ENCODE measurements at regions not wholly inside any gene's neighbourhood (a gene's known extent, or its start where the extent isn't known, plus 50 kb on each side); places are given as distances from the start of the nearest gene placed in this dataset.

- no peaks in the 10 kb centered on the region for H3K9me3 ChIP-seq (ENCODE audit: control insufficient read depth in 1 of 2, low read length in 2 of 2)
These were observed 352.5 kb upstream of the NBEA start for GRCh38 chr13:34589581-34589980.

GRCh38 chr13:34591129-34591528, 350.9 kb upstream of the NBEA start:
- Histone ChIP-seq H3K9me3 (ENCODE audit: control insufficient read depth in 1 of 2, low read length in 2 of 2) (no peaks in the 10 kb centered on the region), H3K4me3 (ENCODE audit: low read depth in 1 of 2, low read length in 2 of 2) (no peak overlapping the region), H3K27me3 (ENCODE audit: control insufficient read depth in 1 of 2, insufficient read depth in 2 of 2, low read length in 2 of 2) (no peaks in the 10 kb centered on the region), H3K9ac (ENCODE audit: low read depth in 1 of 2, low read length in 2 of 2) (no peak overlapping the region), H3K27ac (ENCODE audit: low read depth, low read length) (no peak overlapping the region), H3K4me1 (ENCODE audit: control insufficient read depth in 1 of 2, insufficient read depth in 2 of 2, low read length in 2 of 2) (no peaks in the 10 kb centered on the region), H3K36me3 (ENCODE audit: control insufficient read depth in 1 of 2, insufficient read depth in 2 of 2, low read length in 2 of 2) (no peaks in the 10 kb centered on the region)

More at GRCh38 chr13:34589581-34589980, 352.5 kb upstream of the NBEA start:
- Histone ChIP-seq H3K36me3 (ENCODE audit: control insufficient read depth in 1 of 2, insufficient read depth in 2 of 2, low read length in 2 of 2) (no peaks in the 10 kb centered on the region), H3K9ac (ENCODE audit: low read depth in 1 of 2, low read length in 2 of 2) (no peak overlapping the region), H3K27ac (ENCODE audit: low read depth, low read length) (no peak overlapping the region), H3K27me3 (ENCODE audit: control insufficient read depth in 1 of 2, insufficient read depth in 2 of 2, low read length in 2 of 2) (no peaks in the 10 kb centered on the region), H3K4me3 (ENCODE audit: low read depth in 1 of 2, low read length in 2 of 2) (no peak overlapping the region), H3K4me1 (ENCODE audit: control insufficient read depth in 1 of 2, insufficient read depth in 2 of 2, low read length in 2 of 2) (no peaks in the 10 kb centered on the region)

GRCh38 chr13:34591900-34592529, 350.1 kb upstream of the NBEA start:
- no peak overlapping the region for H3K9ac ChIP-seq (ENCODE audit: low read depth in 1 of 2, low read length in 2 of 2)
- no peak overlapping the region for H3K4me3 ChIP-seq (ENCODE audit: low read depth in 1 of 2, low read length in 2 of 2)
- no peaks in the 10 kb centered on the region for H3K27me3 ChIP-seq (ENCODE audit: control insufficient read depth in 1 of 2, insufficient read depth in 2 of 2, low read length in 2 of 2)
- H3K9me3 ChIP-seq (ENCODE audit: control insufficient read depth in 1 of 2, low read length in 2 of 2) = no peaks in the 10 kb centered on the region
- H3K4me1 ChIP-seq (ENCODE audit: control insufficient read depth in 1 of 2, insufficient read depth in 2 of 2, low read length in 2 of 2) = no peaks in the 10 kb centered on the region
- H3K36me3 ChIP-seq (ENCODE audit: control insufficient read depth in 1 of 2, insufficient read depth in 2 of 2, low read length in 2 of 2) = no peaks in the 10 kb centered on the region
- H3K27ac ChIP-seq (ENCODE audit: low read depth, low read length) = no peak overlapping the region

- no peaks in the 10 kb centered on the region for H3K9me3 ChIP-seq (ENCODE audit: control insufficient read depth in 1 of 2, low read length in 2 of 2)
- H3K27me3 ChIP-seq (ENCODE audit: control insufficient read depth in 1 of 2, insufficient read depth in 2 of 2, low read length in 2 of 2) = no peaks in the 10 kb centered on the region
- no peaks in the 10 kb centered on the region for H3K36me3 ChIP-seq (ENCODE audit: control insufficient read depth in 1 of 2, insufficient read depth in 2 of 2, low read length in 2 of 2)
- no peak overlapping the region for H3K27ac ChIP-seq (ENCODE audit: low read depth, low read length)
- H3K4me1 ChIP-seq (ENCODE audit: control insufficient read depth in 1 of 2, insufficient read depth in 2 of 2, low read length in 2 of 2) = no peaks in the 10 kb centered on the region
- no peak overlapping the region for H3K4me3 ChIP-seq (ENCODE audit: low read depth in 1 of 2, low read length in 2 of 2)
- no peak overlapping the region for H3K9ac ChIP-seq (ENCODE audit: low read depth in 1 of 2, low read length in 2 of 2)
These were observed 348.4 kb upstream of the NBEA start for GRCh38 chr13:34593658-34594057.

GRCh38 chr13:34594507-34594906, 347.6 kb upstream of the NBEA start:
- no peaks in the 10 kb centered on the region for H3K27me3 ChIP-seq (ENCODE audit: control insufficient read depth in 1 of 2, insufficient read depth in 2 of 2, low read length in 2 of 2)
- no peaks in the 10 kb centered on the region for H3K4me1 ChIP-seq (ENCODE audit: control insufficient read depth in 1 of 2, insufficient read depth in 2 of 2, low read length in 2 of 2)
- H3K9ac ChIP-seq (ENCODE audit: low read depth in 1 of 2, low read length in 2 of 2) = no peak overlapping the region
- no peak overlapping the region for H3K27ac ChIP-seq (ENCODE audit: low read depth, low read length)
- no peaks in the 10 kb centered on the region for H3K9me3 ChIP-seq (ENCODE audit: control insufficient read depth in 1 of 2, low read length in 2 of 2)
- no peaks in the 10 kb centered on the region for H3K36me3 ChIP-seq (ENCODE audit: control insufficient read depth in 1 of 2, insufficient read depth in 2 of 2, low read length in 2 of 2)
- H3K4me3 ChIP-seq (ENCODE audit: low read depth in 1 of 2, low read length in 2 of 2) = no peak overlapping the region

- H3K4me1 ChIP-seq (ENCODE audit: control insufficient read depth in 1 of 2, insufficient read depth in 2 of 2, low read length in 2 of 2) = no peaks in the 10 kb centered on the region
These were observed 333.7 kb upstream of the NBEA start for GRCh38 chr13:34608331-34608730.

GRCh38 chr13:34611671-34612070, 330.4 kb upstream of the NBEA start:
- Histone ChIP-seq H3K27ac (ENCODE audit: low read depth, low read length) (no peak overlapping the region), H3K9ac (ENCODE audit: low read depth in 1 of 2, low read length in 2 of 2) (no peak overlapping the region), H3K27me3 (ENCODE audit: control insufficient read depth in 1 of 2, insufficient read depth in 2 of 2, low read length in 2 of 2) (no peaks in the 10 kb centered on the region), H3K36me3 (ENCODE audit: control insufficient read depth in 1 of 2, insufficient read depth in 2 of 2, low read length in 2 of 2) (no peaks in the 10 kb centered on the region), H3K9me3 (ENCODE audit: control insufficient read depth in 1 of 2, low read length in 2 of 2) (no peaks in the 10 kb centered on the region), H3K4me1 (ENCODE audit: control insufficient read depth in 1 of 2, insufficient read depth in 2 of 2, low read length in 2 of 2) (no peaks in the 10 kb centered on the region), H3K4me3 (ENCODE audit: low read depth in 1 of 2, low read length in 2 of 2) (no peak overlapping the region)

More at GRCh38 chr13:34608331-34608730, 333.7 kb upstream of the NBEA start:
- no peaks in the 10 kb centered on the region for H3K9me3 ChIP-seq (ENCODE audit: control insufficient read depth in 1 of 2, low read length in 2 of 2)
- no peaks in the 10 kb centered on the region for H3K27me3 ChIP-seq (ENCODE audit: control insufficient read depth in 1 of 2, insufficient read depth in 2 of 2, low read length in 2 of 2)
- H3K9ac ChIP-seq (ENCODE audit: low read depth in 1 of 2, low read length in 2 of 2) = no peak overlapping the region
- no peaks in the 10 kb centered on the region for H3K36me3 ChIP-seq (ENCODE audit: control insufficient read depth in 1 of 2, insufficient read depth in 2 of 2, low read length in 2 of 2)
- no peak overlapping the region for H3K4me3 ChIP-seq (ENCODE audit: low read depth in 1 of 2, low read length in 2 of 2)
- H3K27ac ChIP-seq (ENCODE audit: low read depth, low read length) = no peak overlapping the region

GRCh38 chr13:34617473-34618083, 324.5 kb upstream of the NBEA start:
- Histone ChIP-seq H3K27ac (ENCODE audit: low read depth, low read length) (no peak overlapping the region), H3K36me3 (ENCODE audit: control insufficient read depth in 1 of 2, insufficient read depth in 2 of 2, low read length in 2 of 2) (no peaks in the 10 kb centered on the region), H3K4me3 (ENCODE audit: low read depth in 1 of 2, low read length in 2 of 2) (no peak overlapping the region), H3K27me3 (ENCODE audit: control insufficient read depth in 1 of 2, insufficient read depth in 2 of 2, low read length in 2 of 2) (no peaks in the 10 kb centered on the region), H3K9ac (ENCODE audit: low read depth in 1 of 2, low read length in 2 of 2) (no peak overlapping the region), H3K4me1 (ENCODE audit: control insufficient read depth in 1 of 2, insufficient read depth in 2 of 2, low read length in 2 of 2) (no peaks in the 10 kb centered on the region), H3K9me3 (ENCODE audit: control insufficient read depth in 1 of 2, low read length in 2 of 2) (no peaks in the 10 kb centered on the region)

- no peak overlapping the region for H3K9ac ChIP-seq (ENCODE audit: low read depth in 1 of 2, low read length in 2 of 2)
- H3K36me3 ChIP-seq (ENCODE audit: control insufficient read depth in 1 of 2, insufficient read depth in 2 of 2, low read length in 2 of 2) = no peaks in the 10 kb centered on the region
- no peaks in the 10 kb centered on the region for H3K9me3 ChIP-seq (ENCODE audit: control insufficient read depth in 1 of 2, low read length in 2 of 2)
- H3K27ac ChIP-seq (ENCODE audit: low read depth, low read length) = no peak overlapping the region
- no peaks in the 10 kb centered on the region for H3K4me1 ChIP-seq (ENCODE audit: control insufficient read depth in 1 of 2, insufficient read depth in 2 of 2, low read length in 2 of 2)
- no peak overlapping the region for H3K4me3 ChIP-seq (ENCODE audit: low read depth in 1 of 2, low read length in 2 of 2)
- H3K27me3 ChIP-seq (ENCODE audit: control insufficient read depth in 1 of 2, insufficient read depth in 2 of 2, low read length in 2 of 2) = no peaks in the 10 kb centered on the region
These were observed 323.4 kb upstream of the NBEA start for GRCh38 chr13:34618654-34619053.

- no peaks in the 10 kb centered on the region for H3K36me3 ChIP-seq (ENCODE audit: control insufficient read depth in 1 of 2, insufficient read depth in 2 of 2, low read length in 2 of 2)
- H3K4me1 ChIP-seq (ENCODE audit: control insufficient read depth in 1 of 2, insufficient read depth in 2 of 2, low read length in 2 of 2) = no peaks in the 10 kb centered on the region
- H3K9me3 ChIP-seq (ENCODE audit: control insufficient read depth in 1 of 2, low read length in 2 of 2) = no peaks in the 10 kb centered on the region
- H3K9ac ChIP-seq (ENCODE audit: low read depth in 1 of 2, low read length in 2 of 2) = no peak overlapping the region
- no peak overlapping the region for H3K4me3 ChIP-seq (ENCODE audit: low read depth in 1 of 2, low read length in 2 of 2)
- H3K27me3 ChIP-seq (ENCODE audit: control insufficient read depth in 1 of 2, insufficient read depth in 2 of 2, low read length in 2 of 2) = no peaks in the 10 kb centered on the region
- no peak overlapping the region for H3K27ac ChIP-seq (ENCODE audit: low read depth, low read length)
These were observed 322.7 kb upstream of the NBEA start for GRCh38 chr13:34619326-34619725.

Measured in duodenal mucosa (tissue), 2 donors.